GM23338 (cell line): ENCODE measurements at regions not wholly inside any gene's neighbourhood (a gene's known extent, or its start where the extent isn't known, plus 50 kb on each side); places are given as distances from the start of the nearest gene placed in this dataset.

Source experiments
- ATAC-seq: fragments of 200-7000 bp; cut with Tn5 transposase; 3 replicates; pipeline ENCODE4 v1.9.1; 2020
- DNase-seq: peaks from one replicate; pipeline ENCODE4 v3.0.0-alpha.2; 2015; ENCODE audit warnings: low spot score
- H2AFZ ChIP-seq: fragments of 200-600 bp; sonication (generic); 2 replicates; pipeline ENCODE4 v1.8.0; 2016; ENCODE audit warnings: antibody characterized with exemption, mild to moderate bottlenecking, moderate library complexity
- H3F3A ChIP-seq: fragments of 200-600 bp; sonication (generic); replicated peaks from 2 replicates; pipeline ENCODE4 v1.8.0; 2017; ENCODE audit warnings: antibody characterized with exemption, mixed run types, low read depth
- H3K27ac ChIP-seq: fragments of 200-600 bp; sonication (generic); 2 replicates; pipeline ENCODE4 v1.6.1; 2016; ENCODE audit warnings: low read depth
- H3K27me3 ChIP-seq: fragments of 200-600 bp; sonication (generic); 2 replicates; pipeline ENCODE4 v1.8.0; 2016; ENCODE audit warnings: mild to moderate bottlenecking, mixed run types, moderate library complexity; ENCODE audit not compliant: insufficient read depth
- H3K36me3 ChIP-seq: fragments of 200-600 bp; sonication (generic); 2 replicates; pipeline ENCODE4 v1.8.0; 2016; ENCODE audit warnings: mild to moderate bottlenecking; ENCODE audit not compliant: insufficient read depth
- H3K4me1 ChIP-seq: fragments of 200-600 bp; sonication (generic); 2 replicates; pipeline ENCODE4 v1.8.0; 2016; ENCODE audit warnings: mild to moderate bottlenecking, moderate library complexity; ENCODE audit not compliant: insufficient read depth
- H3K4me2 ChIP-seq: fragments of 200-600 bp; sonication (generic); 2 replicates; pipeline ENCODE4 v1.7.1; 2017; ENCODE audit warnings: mixed run types
- H3K4me3 ChIP-seq: fragments of 200-600 bp; sonication (generic); 2 replicates; pipeline ENCODE4 v1.6.1; 2016; ENCODE audit warnings: mixed run types
- H3K79me2 ChIP-seq: fragments of 200-600 bp; sonication (generic); replicated peaks from 2 replicates; pipeline ENCODE4 v1.8.0; 2017; ENCODE audit warnings: mild to moderate bottlenecking; ENCODE audit not compliant: insufficient read depth
- H3K9me2 ChIP-seq: fragments of 200-600 bp; sonication (generic); 2 replicates; pipeline ENCODE4 v1.8.0; 2017; ENCODE audit not compliant: insufficient read depth
- H4K20me1 ChIP-seq: fragments of 200-600 bp; sonication (generic); replicated peaks from 2 replicates; pipeline ENCODE4 v1.8.0; 2017; ENCODE audit warnings: mild to moderate bottlenecking; ENCODE audit not compliant: insufficient read depth
- H3K27ac Mint-ChIP-seq: 2 replicates; pipeline ENCODE4 v1.8.0; 2020; ENCODE audit warnings: inconsistent platforms, mild to moderate bottlenecking, moderate library complexity, mixed read lengths
- H3K27me3 Mint-ChIP-seq: 3 replicates; pipeline ENCODE4 v1.8.0; 2022; ENCODE audit warnings: low read depth, mild to moderate bottlenecking, moderate library complexity, mixed read lengths, inconsistent platforms; ENCODE audit not compliant: insufficient read depth, poor library complexity
- H3K36me3 Mint-ChIP-seq: 3 replicates; pipeline ENCODE4 v1.8.0; 2021; ENCODE audit warnings: low read depth, mild to moderate bottlenecking, inconsistent platforms, moderate library complexity, mixed read lengths
- H3K4me1 Mint-ChIP-seq: 3 replicates; pipeline ENCODE4 v1.8.0; 2020; ENCODE audit warnings: mild to moderate bottlenecking, inconsistent platforms, mixed read lengths
- H3K4me3 Mint-ChIP-seq: 3 replicates; pipeline ENCODE4 v1.8.0; 2021; ENCODE audit warnings: moderate library complexity, mild to moderate bottlenecking, inconsistent platforms, mixed read lengths
- H3K9me3 Mint-ChIP-seq: 3 replicates; pipeline ENCODE4 v1.8.0; 2020; ENCODE audit warnings: moderate library complexity, mild to moderate bottlenecking, inconsistent platforms, mixed read lengths
- CREB1 ChIP-seq: fragments of 250-450 bp; sonication (Bioruptor Pico); IDR thresholded peaks from 2 replicates; pipeline ENCODE4 v1.5.0; 2020; ENCODE audit warnings: low read depth, mild to moderate bottlenecking, moderate library complexity
- EZH2 ChIP-seq: fragments of 200-600 bp; sonication (generic); IDR thresholded peaks from one replicate; pipeline ENCODE4 v1.8.0; 2017; ENCODE audit warnings: antibody characterized with exemption, mild to moderate bottlenecking, low read depth; ENCODE audit not compliant: unreplicated experiment
- EZH2phosphoT487 ChIP-seq: fragments of 200-600 bp; sonication (generic); IDR thresholded peaks from one replicate; pipeline ENCODE4 v1.8.1; 2018; ENCODE audit warnings: antibody characterized with exemption; ENCODE audit not compliant: unreplicated experiment
- NANOG ChIP-seq: IDR thresholded peaks from 2 replicates; pipeline ENCODE4 v1.6.1; 2016; ENCODE audit warnings: antibody characterized with exemption, borderline replicate concordance
- STAT1 ChIP-seq: IDR thresholded peaks from one replicate; pipeline ENCODE4 v1.6.1; 2016; ENCODE audit warnings: antibody characterized with exemption; ENCODE audit not compliant: unreplicated experiment
- ZNF114 ChIP-seq: fragments of 250-450 bp; sonication (Bioruptor Pico); IDR thresholded peaks from 2 replicates; pipeline ENCODE4 v1.5.0; 2020; ENCODE audit warnings: mild to moderate bottlenecking, moderate library complexity
- TF ChIP-seq, protein P1 (sequence below): IDR thresholded peaks from 2 replicates; pipeline ENCODE4 v1.6.1; 2016; ENCODE audit warnings: antibody characterized with exemption
- TF ChIP-seq, protein P2 (sequence below): IDR thresholded peaks from one replicate; pipeline ENCODE4 v1.6.1; 2018; ENCODE audit warnings: antibody characterized with exemption; ENCODE audit not compliant: unreplicated experiment

- Histone ChIP-seq H3K4me2 (no peak overlapping the region), H3K9me2 (peaks cover 16% of the 10 kb centered on the region), H3K4me1 (no peaks in the 10 kb centered on the region), H3F3A (no peaks in the 10 kb centered on the region), H2AFZ (no peak overlapping the region), H3K27me3 (no peaks in the 10 kb centered on the region), H4K20me1 (no peaks in the 10 kb centered on the region), H3K4me3 (no peak overlapping the region), H3K36me3 (no peaks in the 10 kb centered on the region), H3K79me2 (no peaks in the 10 kb centered on the region), H3K27ac (no peak overlapping the region)
- Mint-ChIP-seq H3K27me3 (peaks cover 2% of the 10 kb centered on the region), H3K27ac (no peak overlapping the region), H3K36me3 (no peaks in the 10 kb centered on the region), H3K9me3 (peaks cover 6% of the 10 kb centered on the region; the same call in 1 of the 3 replicates), H3K4me3 (no peak overlapping the region), H3K4me1 (no peaks in the 10 kb centered on the region)
- no peak for TF ChIP-seq EZH2
- no peak for TF ChIP-seq CREB1
- TF ChIP-seq, protein P1, sequence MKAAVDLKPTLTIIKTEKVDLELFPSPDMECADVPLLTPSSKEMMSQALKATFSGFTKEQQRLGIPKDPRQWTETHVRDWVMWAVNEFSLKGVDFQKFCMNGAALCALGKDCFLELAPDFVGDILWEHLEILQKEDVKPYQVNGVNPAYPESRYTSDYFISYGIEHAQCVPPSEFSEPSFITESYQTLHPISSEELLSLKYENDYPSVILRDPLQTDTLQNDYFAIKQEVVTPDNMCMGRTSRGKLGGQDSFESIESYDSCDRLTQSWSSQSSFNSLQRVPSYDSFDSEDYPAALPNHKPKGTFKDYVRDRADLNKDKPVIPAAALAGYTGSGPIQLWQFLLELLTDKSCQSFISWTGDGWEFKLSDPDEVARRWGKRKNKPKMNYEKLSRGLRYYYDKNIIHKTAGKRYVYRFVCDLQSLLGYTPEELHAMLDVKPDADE: no peak
- TF ChIP-seq STAT1: no peak
- DNase-seq (no peak), ATAC-seq (no peak)
These were observed 393.9 kb downstream of the KIF16B start for GRCh38 chr20:16179371-16179770.

DNA sequence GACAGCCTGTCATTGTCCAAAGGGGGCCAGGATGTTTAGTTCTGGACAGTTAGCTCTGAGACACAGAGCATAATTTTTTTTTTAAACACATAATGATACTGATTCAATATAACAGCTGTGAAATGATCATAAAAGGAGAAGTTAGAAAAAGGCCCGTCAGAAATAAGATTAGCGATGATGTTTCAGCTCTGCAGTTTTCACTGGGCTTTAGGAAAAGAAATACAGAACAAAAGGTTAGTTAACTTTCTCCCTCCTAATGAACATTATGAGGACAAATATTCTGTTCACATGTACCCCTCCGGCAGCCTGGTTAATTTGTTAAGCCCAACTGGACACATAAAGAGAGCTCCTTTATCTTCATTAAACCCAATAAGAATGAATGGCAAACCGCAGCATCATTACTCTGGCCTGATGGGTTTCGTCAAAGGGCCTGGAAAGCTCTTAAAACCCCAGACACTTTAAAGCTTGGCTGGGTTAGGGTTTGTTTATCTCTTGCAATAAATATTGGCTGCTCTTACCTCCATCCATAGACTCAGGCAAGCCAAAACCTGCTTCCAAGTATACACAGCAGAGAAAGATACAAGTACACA is 394.6 kb downstream of the KIF16B start:
- TF ChIP-seq EZH2phosphoT487 (no peak), STAT1 (no peak)
- TF ChIP-seq, protein P1: no peak
- no peaks in the 10 kb centered on the region for H3K4me1 ChIP-seq
- no peaks in the 10 kb centered on the region for H3K27me3 ChIP-seq
- H3K27ac ChIP-seq: no peak overlapping the region
- no peak overlapping the region for H3K4me3 ChIP-seq
- H3K79me2 ChIP-seq: no peaks in the 10 kb centered on the region
- Mint-ChIP-seq H3K4me1 (no peaks in the 10 kb centered on the region), H3K27ac (no peak overlapping the region), H3K27me3 (peaks cover 2% of the 10 kb centered on the region), H3K36me3 (no peaks in the 10 kb centered on the region), H3K9me3 (peaks cover 6% of the 10 kb centered on the region; the same call in 1 of the 3 replicates), H3K4me3 (no peak overlapping the region)
- no peak overlapping the region for H3K4me2 ChIP-seq
- H3K36me3 ChIP-seq: no peaks in the 10 kb centered on the region
- DNase-seq (no peak), ATAC-seq (no peak)
- no peak overlapping the region for H2AFZ ChIP-seq
- H4K20me1 ChIP-seq: no peaks in the 10 kb centered on the region
- peaks cover 16% of the 10 kb centered on the region for H3K9me2 ChIP-seq
- no peaks in the 10 kb centered on the region for H3F3A ChIP-seq

- no peak for DNase-seq
- Mint-ChIP-seq H3K27me3 (peaks cover 5% of the 10 kb centered on the region), H3K36me3 (no peaks in the 10 kb centered on the region), H3K4me3 (no peak overlapping the region), H3K9me3 (no peaks in the 10 kb centered on the region), H3K4me1 (peaks cover 4% of the 10 kb centered on the region; the same call in 2 of the 3 replicates), H3K27ac (no peak overlapping the region)
- no peak for ATAC-seq
- no peak overlapping the region for H2AFZ ChIP-seq
- H3K79me2 ChIP-seq: no peaks in the 10 kb centered on the region
- H3K36me3 ChIP-seq: no peaks in the 10 kb centered on the region
- H3K4me1 ChIP-seq: no peaks in the 10 kb centered on the region
- H3K27ac ChIP-seq: no peak overlapping the region
- no peak overlapping the region for H3K4me3 ChIP-seq
- H3K4me2 ChIP-seq: no peak overlapping the region
- peaks cover 11% of the 10 kb centered on the region for H3K9me2 ChIP-seq
- no peaks in the 10 kb centered on the region for H3F3A ChIP-seq
- no peaks in the 10 kb centered on the region for H3K27me3 ChIP-seq
- no peaks in the 10 kb centered on the region for H4K20me1 ChIP-seq
- TF ChIP-seq ZNF114 (CRISPR knock-in tag): no peak
- no peak for TF ChIP-seq STAT1
- no peak for TF ChIP-seq NANOG
- TF ChIP-seq CREB1: no peak
- TF ChIP-seq, protein P2, sequence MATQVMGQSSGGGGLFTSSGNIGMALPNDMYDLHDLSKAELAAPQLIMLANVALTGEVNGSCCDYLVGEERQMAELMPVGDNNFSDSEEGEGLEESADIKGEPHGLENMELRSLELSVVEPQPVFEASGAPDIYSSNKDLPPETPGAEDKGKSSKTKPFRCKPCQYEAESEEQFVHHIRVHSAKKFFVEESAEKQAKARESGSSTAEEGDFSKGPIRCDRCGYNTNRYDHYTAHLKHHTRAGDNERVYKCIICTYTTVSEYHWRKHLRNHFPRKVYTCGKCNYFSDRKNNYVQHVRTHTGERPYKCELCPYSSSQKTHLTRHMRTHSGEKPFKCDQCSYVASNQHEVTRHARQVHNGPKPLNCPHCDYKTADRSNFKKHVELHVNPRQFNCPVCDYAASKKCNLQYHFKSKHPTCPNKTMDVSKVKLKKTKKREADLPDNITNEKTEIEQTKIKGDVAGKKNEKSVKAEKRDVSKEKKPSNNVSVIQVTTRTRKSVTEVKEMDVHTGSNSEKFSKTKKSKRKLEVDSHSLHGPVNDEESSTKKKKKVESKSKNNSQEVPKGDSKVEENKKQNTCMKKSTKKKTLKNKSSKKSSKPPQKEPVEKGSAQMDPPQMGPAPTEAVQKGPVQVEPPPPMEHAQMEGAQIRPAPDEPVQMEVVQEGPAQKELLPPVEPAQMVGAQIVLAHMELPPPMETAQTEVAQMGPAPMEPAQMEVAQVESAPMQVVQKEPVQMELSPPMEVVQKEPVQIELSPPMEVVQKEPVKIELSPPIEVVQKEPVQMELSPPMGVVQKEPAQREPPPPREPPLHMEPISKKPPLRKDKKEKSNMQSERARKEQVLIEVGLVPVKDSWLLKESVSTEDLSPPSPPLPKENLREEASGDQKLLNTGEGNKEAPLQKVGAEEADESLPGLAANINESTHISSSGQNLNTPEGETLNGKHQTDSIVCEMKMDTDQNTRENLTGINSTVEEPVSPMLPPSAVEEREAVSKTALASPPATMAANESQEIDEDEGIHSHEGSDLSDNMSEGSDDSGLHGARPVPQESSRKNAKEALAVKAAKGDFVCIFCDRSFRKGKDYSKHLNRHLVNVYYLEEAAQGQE: no peak
These were observed 397.8 kb downstream of the KIF16B start for GRCh38 chr20:16175322-16175961.
